Thymus (tissue), 11 donors: ENCODE measurements at regions not wholly inside any gene's neighbourhood (a gene's known extent, or its start where the extent isn't known, plus 50 kb on each side); places are given as distances from the start of the nearest gene placed in this dataset.

Experiments
- DNase-seq, 9 donors: peaks; one replicate each; pipeline ENCODE4 v3.0.0-alpha.2; 2013; ENCODE audit warnings: low spot score in 9 of 9, low read depth in 6 of 9, missing footprints in 1 of 9
- H3K27ac ChIP-seq, 2 donors: one replicate each; pipeline ENCODE4 v1.5.1; 2013; ENCODE audit warnings: control low read depth in 1 of 2, low read depth in 1 of 2, low read length in 1 of 2, mild to moderate bottlenecking in 1 of 2, moderate library complexity in 1 of 2
- H3K27me3 ChIP-seq, 2 donors: one replicate each; pipeline ENCODE4 v1.5.1; 2013; ENCODE audit warnings: low read length in 1 of 2; ENCODE audit not compliant: control insufficient read depth in 2 of 2, insufficient read depth in 1 of 2
- H3K36me3 ChIP-seq, 2 donors: one replicate each; pipeline ENCODE4 v1.5.1; 2013; ENCODE audit warnings: low read length in 1 of 2, mild to moderate bottlenecking in 1 of 2, moderate library complexity in 1 of 2; ENCODE audit not compliant: control insufficient read depth in 2 of 2, insufficient read depth in 2 of 2
- H3K4me1 ChIP-seq, 2 donors: one replicate each; pipeline ENCODE4 v1.5.1; 2013; ENCODE audit warnings: low read length in 2 of 2; ENCODE audit not compliant: control insufficient read depth in 2 of 2, insufficient read depth in 2 of 2
- H3K4me3 ChIP-seq, 2 donors: one replicate each; pipeline ENCODE4 v1.5.1; 2013; ENCODE audit warnings: low read length in 2 of 2, control low read depth in 1 of 2, mild to moderate bottlenecking in 1 of 2
- H3K9me3 ChIP-seq, 2 donors: one replicate each; pipeline ENCODE4 v1.5.1; 2013; ENCODE audit warnings: low read length in 1 of 2, mild to moderate bottlenecking in 1 of 2; ENCODE audit not compliant: control insufficient read depth in 2 of 2, insufficient read depth in 1 of 2
- WGBS: extraction: QIAGEN DNeasy Blood & Tissue Kit; methylation state at CpG from one replicate; pipeline ENCODE4 v1.1.7; 2013; 5-methylcytosine and 5-hydroxymethylcytosine counted together
- donor health status: healthy.

DNA sequence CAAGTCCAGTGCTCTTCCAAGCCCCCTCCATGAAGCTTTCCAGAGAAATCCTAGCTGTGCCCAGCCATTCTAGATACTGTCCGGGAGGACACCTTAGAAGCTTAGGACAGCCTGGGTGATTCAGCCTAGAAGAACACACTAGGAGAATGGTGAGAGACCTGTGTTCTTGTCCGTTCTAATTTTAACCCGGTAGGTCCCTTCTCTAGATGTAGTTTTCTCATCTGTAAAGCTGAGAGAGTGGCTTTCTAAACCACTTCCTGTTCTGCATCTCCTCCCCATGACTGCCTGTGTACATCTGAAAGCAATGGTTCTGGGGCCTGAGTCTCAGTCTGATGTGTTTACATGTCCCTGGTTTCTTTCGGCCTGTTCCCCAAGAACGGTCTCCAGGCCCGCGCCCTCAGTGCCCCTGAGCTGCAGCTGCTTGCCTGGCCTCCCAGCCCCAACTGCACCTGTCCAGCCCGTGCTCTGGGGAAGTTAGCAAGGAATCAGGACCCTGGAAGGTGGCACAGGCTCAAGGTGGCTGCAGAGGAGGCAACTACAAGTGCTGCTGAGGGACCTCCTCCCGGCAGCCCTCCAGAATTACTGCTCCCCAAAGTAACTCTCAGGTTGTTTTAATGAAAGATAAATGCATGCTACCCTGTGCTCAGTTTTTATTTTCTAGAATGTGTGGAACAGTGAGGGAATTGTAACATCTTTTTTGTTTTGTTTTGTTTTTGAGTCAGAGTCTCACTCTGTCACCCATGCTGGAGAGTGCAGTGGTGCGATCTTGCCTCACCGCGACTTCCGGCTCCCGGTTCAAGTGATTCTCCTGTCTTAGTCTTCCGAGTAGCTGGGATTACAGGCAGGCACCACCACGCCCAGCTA is 105.9 kb downstream of the LBH start:
- DNase-seq, result peak; percentile 57 to 92 (median 74)

DNA sequence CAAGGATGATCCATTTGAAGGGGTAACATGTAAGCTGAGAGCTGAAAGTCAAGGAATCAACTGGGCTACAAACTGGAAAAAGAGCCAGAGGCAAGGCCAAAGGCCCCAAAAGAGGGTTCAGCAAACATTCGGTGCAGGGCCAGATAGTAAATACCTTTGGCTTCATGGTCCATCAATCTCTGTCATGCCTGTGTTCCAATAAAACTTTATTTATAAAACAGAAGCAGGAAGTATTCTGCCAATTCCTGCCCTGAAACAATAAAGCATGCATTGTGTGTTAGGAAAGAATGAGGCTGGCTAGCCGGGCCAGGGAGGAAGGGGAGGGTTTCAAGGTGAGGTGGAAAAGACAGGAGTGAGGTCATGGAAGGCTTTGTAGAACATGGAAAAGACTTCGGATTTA is 107.1 kb downstream of the LBH start:
- 95% methylated on average over 3 of the region's 3 CpGs for whole genome bisulfite sequencing
- no peaks in the 10 kb centered on the region for H3K27me3 ChIP-seq
- peaks cover 0 to 3% of the 10 kb centered on the region in 2 donors for H3K9me3 ChIP-seq
- peak overlapping the region; percentile 11 to 96 for H3K27ac ChIP-seq
- no peak overlapping the region for H3K4me3 ChIP-seq
- no peak for DNase-seq
- no peaks in the 10 kb centered on the region for H3K36me3 ChIP-seq
- H3K4me1 ChIP-seq, result peaks cover 40 to 58% of the 10 kb centered on the region in 2 donors

More for the DNA sequence above, 105.9 kb downstream of the LBH start:
- H3K9me3 ChIP-seq, result no peaks in the 10 kb centered on the region
- H3K4me3 ChIP-seq, result peak overlapping the region; percentile 1 to 29
- peak overlapping the region; percentile 96 to 100 for H3K27ac ChIP-seq
- H3K4me1 ChIP-seq, result peaks cover 48 to 70% of the 10 kb centered on the region in 2 donors
- H3K27me3 ChIP-seq, result no peaks in the 10 kb centered on the region
- no peaks in the 10 kb centered on the region for H3K36me3 ChIP-seq
- 46% methylated on average over 16 of the region's 16 CpGs for WGBS

DNA sequence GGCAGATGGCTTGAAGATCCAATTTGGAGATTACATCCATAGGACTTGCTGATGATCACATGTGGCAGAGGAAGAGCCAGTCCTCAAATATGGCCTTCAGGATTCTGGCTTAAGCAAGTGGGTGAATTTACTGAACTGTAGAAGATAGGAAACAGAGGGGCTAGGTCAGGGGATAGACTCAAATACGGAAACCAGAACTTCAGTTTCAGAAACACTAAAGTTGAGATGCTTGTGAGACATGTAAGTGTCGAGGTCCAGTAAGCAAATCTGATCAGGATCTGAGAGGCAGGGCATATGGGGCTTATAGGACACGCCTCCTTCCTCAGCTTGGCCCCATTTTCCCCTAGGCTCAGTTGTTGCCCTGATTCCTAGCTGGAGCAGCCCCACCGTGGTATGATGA is 107.7 kb downstream of the LBH start:
- peak overlapping the region in 1 of 2 donors; percentile 36 for H3K27ac ChIP-seq
- WGBS, result 98% methylated on average over 4 of the region's 4 CpGs
- no peaks in the 10 kb centered on the region for H3K36me3 ChIP-seq
- DNase-seq, result no peak
- no peaks in the 10 kb centered on the region for H3K27me3 ChIP-seq
- H3K9me3 ChIP-seq, result peaks cover 0 to 3% of the 10 kb centered on the region in 2 donors
- H3K4me1 ChIP-seq, result peaks cover 39 to 52% of the 10 kb centered on the region in 2 donors
- H3K4me3 ChIP-seq, result no peak overlapping the region

DNA sequence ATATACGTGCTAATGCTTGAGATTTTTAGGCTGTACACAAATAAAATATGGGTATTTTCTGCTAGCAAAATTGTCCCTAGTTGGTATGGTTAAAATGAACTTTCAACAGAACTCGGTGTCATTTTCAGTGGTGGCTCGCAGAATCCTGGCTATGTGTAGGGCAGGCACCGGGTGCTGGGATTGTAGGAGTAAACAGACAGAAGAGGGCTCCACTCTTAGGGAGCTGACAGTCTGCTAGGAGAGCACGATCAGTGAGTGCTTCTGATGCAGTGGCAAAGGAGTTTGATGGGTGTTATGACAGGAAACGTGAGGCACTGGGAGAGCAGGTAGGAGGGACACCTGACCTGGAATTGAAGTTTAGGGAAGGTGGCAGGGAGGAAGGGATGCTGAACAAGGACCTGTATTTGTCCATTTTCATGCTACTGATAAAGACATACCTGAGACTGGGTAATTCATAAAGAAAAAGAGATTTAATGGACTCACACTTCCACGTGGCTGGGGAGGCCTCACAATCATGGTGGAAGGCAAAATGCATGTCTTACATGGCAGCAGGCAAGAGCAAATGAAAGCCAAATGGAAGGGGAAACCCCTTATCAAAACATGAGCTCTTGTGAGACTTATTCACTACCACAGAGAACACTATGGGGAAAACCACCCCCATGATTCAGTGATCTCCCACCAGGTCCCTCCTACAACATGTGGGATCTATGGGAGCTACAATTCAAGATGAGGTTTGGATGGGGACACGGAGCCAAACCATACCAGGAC is 105.4 kb upstream of the LCLAT1 start:
- H3K4me1 ChIP-seq, result peaks cover 12 to 27% of the 10 kb centered on the region in 2 donors
- no peak overlapping the region for H3K4me3 ChIP-seq
- H3K27ac ChIP-seq, result no peak overlapping the region
- DNase-seq, result no peak
- no peaks in the 10 kb centered on the region for H3K36me3 ChIP-seq
- H3K9me3 ChIP-seq, result peaks cover 0 to 3% of the 10 kb centered on the region in 2 donors
- WGBS, result 95% methylated on average over 8 of the region's 8 CpGs
- no peaks in the 10 kb centered on the region for H3K27me3 ChIP-seq

DNA sequence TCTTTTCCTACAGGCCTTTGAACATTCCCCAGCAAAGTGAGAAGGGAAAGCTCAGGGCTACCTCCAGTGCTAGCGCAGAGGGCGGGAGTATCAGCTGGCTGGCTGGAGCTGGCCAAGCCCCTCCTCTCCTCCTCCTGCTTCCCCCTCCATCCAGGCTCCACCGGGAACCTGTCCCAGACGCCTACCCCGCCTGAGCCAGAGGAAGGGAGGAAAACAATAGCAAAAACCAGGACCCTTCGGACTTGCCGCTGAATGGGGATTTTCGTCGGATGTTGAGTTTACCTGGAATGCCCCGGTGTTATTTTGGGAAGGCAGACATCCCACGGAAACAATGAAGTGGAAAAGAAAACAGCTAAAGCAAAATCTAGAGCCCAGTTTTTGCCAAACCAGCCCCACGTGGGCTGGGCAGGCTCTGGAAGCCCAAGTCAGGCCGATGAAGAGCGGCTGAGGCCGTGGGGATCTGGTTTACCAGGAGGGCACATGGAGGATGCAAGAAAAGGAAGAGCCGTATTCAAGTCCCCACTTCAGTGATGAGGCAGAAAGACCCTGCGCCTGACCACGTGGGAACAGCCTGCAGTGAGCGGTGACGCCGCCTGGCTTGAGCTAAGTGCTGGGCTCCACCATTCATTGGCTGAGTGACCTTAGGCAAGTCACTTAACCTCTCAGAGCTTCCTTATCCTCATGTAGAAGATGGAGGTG is 100.4 kb upstream of the LCLAT1 start:
- H3K9me3 ChIP-seq, result peaks cover 0 to 3% of the 10 kb centered on the region in 2 donors
- no peaks in the 10 kb centered on the region for H3K4me1 ChIP-seq
- no peaks in the 10 kb centered on the region for H3K36me3 ChIP-seq
- H3K4me3 ChIP-seq, result no peak overlapping the region
- no peaks in the 10 kb centered on the region for H3K27me3 ChIP-seq
- DNase-seq, result no peak
- 74% methylated on average over 21 of the region's 21 CpGs for WGBS
- no peak overlapping the region for H3K27ac ChIP-seq

DNA sequence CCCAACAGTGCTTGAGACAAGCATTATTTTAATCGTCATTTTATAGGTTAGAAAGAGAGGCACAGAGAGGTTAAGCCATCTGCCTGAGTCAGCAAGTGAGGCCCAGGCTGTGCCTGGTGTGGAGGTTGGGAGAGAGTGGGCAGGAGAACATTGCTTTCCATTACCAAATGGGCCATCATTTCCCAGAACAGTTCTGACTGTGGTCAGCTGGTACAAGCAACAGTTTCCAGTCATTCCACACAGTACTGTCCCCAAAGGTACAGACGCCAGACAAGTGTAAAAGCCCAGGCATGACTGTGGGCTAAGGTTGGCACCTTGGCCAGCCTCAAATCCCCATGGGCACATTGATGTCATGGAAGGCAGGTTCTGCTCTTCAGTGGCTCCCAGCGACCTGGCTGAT is 98.2 kb upstream of the LCLAT1 start:
- Histone ChIP-seq H3K36me3 (no peaks in the 10 kb centered on the region), H3K9me3 (no peaks in the 10 kb centered on the region), H3K4me3 (no peak overlapping the region), H3K27ac (no peak overlapping the region), H3K27me3 (no peaks in the 10 kb centered on the region), H3K4me1 (no peaks in the 10 kb centered on the region)
- DNase-seq, result no peak
- 98% methylated on average over 3 of the region's 3 CpGs for WGBS

DNA sequence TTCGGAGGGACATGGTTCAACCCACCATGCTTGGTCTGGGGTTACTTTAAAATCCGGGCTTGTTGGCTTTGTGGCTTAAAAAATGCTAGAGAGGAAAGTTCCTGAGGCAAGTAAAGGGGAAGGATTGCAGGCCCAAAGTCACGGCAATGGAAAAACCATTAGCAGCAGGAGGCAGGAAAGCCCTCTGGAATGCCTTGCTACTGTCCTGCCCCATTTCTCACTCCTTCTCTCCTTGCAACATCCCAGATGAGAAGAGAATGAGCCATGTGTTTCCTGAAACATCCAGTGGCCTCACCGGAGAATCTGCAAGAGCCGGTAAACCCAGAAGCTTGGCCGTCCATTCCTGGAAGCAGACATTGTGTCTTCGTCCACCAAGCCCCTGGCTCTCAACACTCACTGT is 97.4 kb upstream of the LCLAT1 start:
- Histone ChIP-seq H3K27ac (no peak overlapping the region), H3K4me3 (no peak overlapping the region), H3K27me3 (no peaks in the 10 kb centered on the region), H3K4me1 (peaks cover 0 to 4% of the 10 kb centered on the region in 2 donors), H3K9me3 (no peaks in the 10 kb centered on the region), H3K36me3 (no peaks in the 10 kb centered on the region)
- 92% methylated on average over 7 of the region's 7 CpGs for WGBS
- no peak for DNase-seq

DNA sequence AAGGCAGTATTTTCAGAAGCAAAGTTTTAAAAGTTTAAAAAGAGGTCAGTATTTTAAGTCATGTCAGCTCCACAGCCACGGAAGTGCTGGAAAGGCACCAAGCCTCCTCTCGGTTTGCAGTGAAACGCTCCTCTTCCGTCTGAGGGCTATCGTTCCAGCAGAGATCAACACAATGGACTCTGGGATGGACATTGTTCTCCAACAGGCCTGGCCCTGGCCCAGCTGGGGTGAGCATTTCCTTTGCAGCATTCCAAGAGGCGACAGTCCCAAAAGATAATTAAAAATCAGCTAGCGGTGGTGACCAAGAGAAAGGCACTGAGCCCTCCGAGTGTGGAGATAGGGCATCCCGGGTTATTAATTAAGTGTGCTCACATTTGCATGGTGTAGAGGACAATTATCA is 95.9 kb upstream of the LCLAT1 start:
- Histone ChIP-seq H3K4me1 (peaks cover 0 to 4% of the 10 kb centered on the region in 2 donors), H3K27me3 (no peaks in the 10 kb centered on the region), H3K4me3 (no peak overlapping the region), H3K9me3 (no peaks in the 10 kb centered on the region), H3K36me3 (no peaks in the 10 kb centered on the region), H3K27ac (no peak overlapping the region)
- DNase-seq, result no peak
- 92% methylated on average over 9 of the region's 9 CpGs for whole genome bisulfite sequencing

DNA sequence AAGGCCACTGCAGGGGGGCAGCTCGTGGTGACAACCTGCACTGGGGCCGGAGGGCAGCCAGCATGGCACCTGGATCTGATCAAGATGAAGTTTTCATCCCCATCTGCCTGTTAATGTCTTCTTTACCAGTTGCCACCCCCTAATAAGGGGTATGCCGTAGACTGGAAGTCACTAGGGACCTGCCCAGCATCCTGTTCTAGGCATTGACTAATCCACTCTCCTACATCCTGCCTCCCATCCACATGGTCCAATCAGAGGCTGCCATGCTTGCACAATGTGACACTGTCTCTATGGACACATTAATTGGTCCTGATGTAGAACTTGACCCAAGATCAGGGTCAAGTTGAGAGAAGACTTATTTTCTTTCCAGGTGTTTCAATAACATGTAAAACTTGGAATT is 95.1 kb upstream of the LCLAT1 start:
- Histone ChIP-seq H3K9me3 (no peaks in the 10 kb centered on the region), H3K27me3 (no peaks in the 10 kb centered on the region), H3K4me1 (peaks cover 0 to 4% of the 10 kb centered on the region in 2 donors), H3K36me3 (no peaks in the 10 kb centered on the region), H3K4me3 (no peak overlapping the region), H3K27ac (no peak overlapping the region)
- WGBS, result 94% methylated on average over 3 of the region's 3 CpGs
- DNase-seq, result no peak
